Gastroesophageal sphincter (tissue), 3 donors: ENCODE measurements at regions not wholly inside any gene's neighbourhood (a gene's known extent, or its start where the extent isn't known, plus 50 kb on each side); places are given as distances from the start of the nearest gene placed in this dataset.

Experiments used
- POLR2A ChIP-seq, 2 donors: fragments of 450-650 bp; IDR thresholded peaks; one replicate each; pipeline ENCODE4 v1.6.1; 2017; ENCODE audit warnings: antibody characterized with exemption in 2 of 2, mild to moderate bottlenecking in 2 of 2, moderate library complexity in 1 of 2
- POLR2AphosphoS5 ChIP-seq: sonication (generic); formaldehyde crosslinking; IDR thresholded peaks from one replicate; pipeline ENCODE4 v1.6.1; 2017; ENCODE audit warnings: antibody characterized with exemption
- TF ChIP-seq, protein P1 (sequence below), 4 experiments: fragments of 200-600 bp in 2 of 4; fragments of 450-650 bp in 2 of 4; sonication (generic) in 1 of 4; IDR thresholded peaks; one replicate each; pipeline ENCODE4 v1.5.1; 2017 to 2019; ENCODE audit warnings: antibody characterized with exemption in 4 of 4, mild to moderate bottlenecking in 2 of 4, moderate library complexity in 2 of 4

DNA sequence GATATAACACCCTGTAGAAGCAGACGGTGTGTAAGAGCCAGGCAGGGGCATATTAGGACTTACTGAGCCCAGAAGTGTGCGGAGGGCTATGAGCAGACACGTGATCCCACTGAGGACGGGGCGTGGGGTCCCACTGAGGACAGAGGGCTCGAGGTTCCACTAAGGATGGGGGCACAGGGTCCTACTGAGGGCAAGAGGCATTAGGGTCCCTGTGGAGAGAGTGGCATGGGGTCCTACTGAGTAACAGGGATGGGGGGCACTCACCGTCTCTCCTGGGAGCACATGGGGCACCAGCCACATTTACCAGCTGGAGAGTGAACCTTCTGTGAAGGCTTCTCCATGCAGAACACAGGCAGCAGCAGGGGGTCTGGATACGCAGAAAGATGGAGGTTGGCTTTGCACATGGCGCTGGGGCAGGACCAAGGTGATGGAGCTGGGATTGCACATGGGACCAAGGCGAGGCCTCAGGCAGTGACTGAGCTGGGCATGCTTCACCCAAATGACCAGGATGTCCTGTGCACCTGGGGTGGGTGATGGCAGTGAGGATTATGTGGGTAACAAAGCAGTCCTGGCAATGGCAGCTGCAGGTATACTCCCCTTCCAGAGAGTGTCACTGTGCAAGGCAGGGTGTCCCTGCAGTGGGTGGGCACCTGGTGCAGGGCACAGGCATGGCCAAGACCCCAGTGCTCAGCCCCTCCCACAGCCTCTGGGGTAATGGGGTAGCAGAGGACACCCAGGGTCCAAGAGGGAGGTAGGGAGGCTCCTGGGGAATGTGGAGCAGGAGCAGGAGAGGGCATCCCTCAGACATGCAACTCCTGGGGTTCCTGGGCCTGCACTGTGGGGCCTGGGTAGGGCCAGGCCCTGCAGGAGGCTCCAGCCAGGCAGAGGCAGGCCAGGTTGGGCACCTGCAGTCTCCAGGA, 278.1 kb downstream of the TCERG1L start:
- TF ChIP-seq, protein P1, sequence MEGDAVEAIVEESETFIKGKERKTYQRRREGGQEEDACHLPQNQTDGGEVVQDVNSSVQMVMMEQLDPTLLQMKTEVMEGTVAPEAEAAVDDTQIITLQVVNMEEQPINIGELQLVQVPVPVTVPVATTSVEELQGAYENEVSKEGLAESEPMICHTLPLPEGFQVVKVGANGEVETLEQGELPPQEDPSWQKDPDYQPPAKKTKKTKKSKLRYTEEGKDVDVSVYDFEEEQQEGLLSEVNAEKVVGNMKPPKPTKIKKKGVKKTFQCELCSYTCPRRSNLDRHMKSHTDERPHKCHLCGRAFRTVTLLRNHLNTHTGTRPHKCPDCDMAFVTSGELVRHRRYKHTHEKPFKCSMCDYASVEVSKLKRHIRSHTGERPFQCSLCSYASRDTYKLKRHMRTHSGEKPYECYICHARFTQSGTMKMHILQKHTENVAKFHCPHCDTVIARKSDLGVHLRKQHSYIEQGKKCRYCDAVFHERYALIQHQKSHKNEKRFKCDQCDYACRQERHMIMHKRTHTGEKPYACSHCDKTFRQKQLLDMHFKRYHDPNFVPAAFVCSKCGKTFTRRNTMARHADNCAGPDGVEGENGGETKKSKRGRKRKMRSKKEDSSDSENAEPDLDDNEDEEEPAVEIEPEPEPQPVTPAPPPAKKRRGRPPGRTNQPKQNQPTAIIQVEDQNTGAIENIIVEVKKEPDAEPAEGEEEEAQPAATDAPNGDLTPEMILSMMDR (IDR thresholded peaks at IDR 0.05): no peak
- no peak for TF ChIP-seq POLR2AphosphoS5
- no peak for TF ChIP-seq POLR2A (IDR thresholded peaks at IDR 0.05)
